Endothelial cell of umbilical vein (primary cell): ENCODE measurements at regions not wholly inside any gene's neighbourhood (a gene's known extent, or its start where the extent isn't known, plus 50 kb on each side); places are given as distances from the start of the nearest gene placed in this dataset.

Source experiments
- BruUV-seq: library from RNA; stranded (reverse); fragments of 400-500 nt; replicated peaks from 2 replicates; lab custom pipeline; 2021; lab: Mats Ljungman, UMichigan
- CTCF ChIA-PET: fragments of 300-600, 350-600 bp; sonication (Branson Sonifier 250); formaldehyde crosslinking; loops from one replicate; lab custom pipeline; 2021; ENCODE audit warnings: antibody characterized with exemption, inconsistent platforms; lab: Charles Lee
- POLR2A ChIA-PET: fragments of 300-600, 350-600 bp; sonication (Branson Sonifier 250); formaldehyde crosslinking; loops from one replicate; lab custom pipeline; 2021; ENCODE audit warnings: antibody characterized with exemption, inconsistent platforms; lab: Charles Lee
- DNase-seq: peaks from one replicate; pipeline ENCODE4 v3.0.0-alpha.2; 2011; ENCODE audit warnings: low read depth, low spot score
- FAIRE-seq: peaks from 2 replicates; lab custom pipeline; 2011; peaks lifted over from hg19 to GRCh38; lab: Jason Lieb, UNC
- H2AFZ ChIP-seq: 2 replicates; pipeline ENCODE4 v1.6.0; 2012; ENCODE audit warnings: low read depth, low read length, control low read depth, inconsistent platforms
- H3K27ac ChIP-seq: 2 replicates; pipeline ENCODE4 v1.5.1; 2011; ENCODE audit warnings: low read depth, mild to moderate bottlenecking, control low read depth, low read length, moderate library complexity; ENCODE audit not compliant: insufficient read depth
- H3K27me3 ChIP-seq, 2 experiments: 2 replicates each; pipeline versions ENCODE4 v1.6.0 to v1.6.1; 2011; ENCODE audit warnings: low read length in 2 of 2, mixed read lengths in 1 of 2; ENCODE audit not compliant: control insufficient read depth in 2 of 2, insufficient read depth in 2 of 2
- H3K36me3 ChIP-seq, 2 experiments: 2 replicates in 1 of 2; 3 replicates in 1 of 2; pipeline ENCODE4 v1.5.1; 2011; ENCODE audit warnings: low read length in 2 of 2, mild to moderate bottlenecking in 1 of 2, moderate library complexity in 1 of 2; ENCODE audit not compliant: control insufficient read depth in 2 of 2, insufficient read depth in 2 of 2; ENCODE audit errors: extremely low read depth in 1 of 2
- H3K4me1 ChIP-seq: 3 replicates; pipeline ENCODE4 v1.5.1; 2011; ENCODE audit warnings: mild to moderate bottlenecking, low read length; ENCODE audit not compliant: control insufficient read depth, insufficient read depth; ENCODE audit errors: extremely low read depth
- H3K4me2 ChIP-seq: 2 replicates; pipeline ENCODE4 v1.6.1; 2011; ENCODE audit warnings: low read length, control low read depth, mixed read lengths; ENCODE audit not compliant: insufficient read depth
- H3K4me3 ChIP-seq, 3 experiments: fragments of 200-600 bp in 1 of 3; sonication (generic), shearing (Covaris generic) in 1 of 3; replicated peaks in 1 of 3; 2 replicates each; pipeline ENCODE4 v1.5.1; 2011 to 2016; ENCODE audit warnings: control low read depth in 3 of 3, low read length in 3 of 3, mild to moderate bottlenecking in 2 of 3, inconsistent platforms in 1 of 3, low read depth in 1 of 3, moderate library complexity in 1 of 3; ENCODE audit not compliant: insufficient read depth in 1 of 3
- H3K79me2 ChIP-seq: 2 replicates; pipeline ENCODE4 v1.6.0; 2012; ENCODE audit warnings: low read length, inconsistent platforms; ENCODE audit not compliant: control insufficient read depth, insufficient read depth
- H3K9ac ChIP-seq: replicated peaks from 2 replicates; pipeline ENCODE3; 2011; ENCODE audit warnings: low read length, control low read depth; ENCODE audit not compliant: insufficient read depth; ENCODE audit errors: extremely low read depth
- H3K9me1 ChIP-seq: replicated peaks from 3 replicates; pipeline ENCODE4 v1.6.0; 2011; ENCODE audit warnings: mild to moderate bottlenecking, low read length; ENCODE audit not compliant: control insufficient read depth, insufficient read depth; ENCODE audit errors: extremely low read depth
- H3K9me3 ChIP-seq: replicated peaks from 2 replicates; pipeline ENCODE4 v1.5.1; 2012; ENCODE audit warnings: low read length, inconsistent platforms; ENCODE audit not compliant: control insufficient read depth, insufficient read depth
- H4K20me1 ChIP-seq: replicated peaks from 2 replicates; pipeline ENCODE3; 2011; ENCODE audit warnings: mild to moderate bottlenecking, low read length; ENCODE audit not compliant: control insufficient read depth, insufficient read depth; ENCODE audit errors: extremely low read depth
- JUN ChIP-seq: IDR thresholded peaks from 2 replicates; pipeline ENCODE4 v1.6.1; 2011; ENCODE audit warnings: borderline replicate concordance, low read depth; ENCODE audit not compliant: insufficient read length, insufficient read depth
- MYC ChIP-seq: IDR thresholded peaks from one replicate; pipeline ENCODE4 v1.6.1; 2011; ENCODE audit warnings: mild to moderate bottlenecking, low read depth, low read length
- POLR2AphosphoS5 ChIP-seq: IDR thresholded peaks from 2 replicates; pipeline ENCODE4 v1.6.1; 2012; ENCODE audit warnings: low read depth, mild to moderate bottlenecking, control low read depth, low read length, moderate library complexity; ENCODE audit not compliant: insufficient read depth
- dilution Hi-C: fragments of 300-500 bp; cut with MboI; formaldehyde crosslinking; loops from one replicate; pipeline ENCODE4 v1.15.0; 2019; ENCODE audit warnings: low sequenced_read_pairs; ENCODE audit not compliant: extremely low pct_ligation_motif_present
- intact Hi-C: fragments of 100-400 bp; cut with micrococcal nuclease; formaldehyde crosslinking; loops from one replicate; pipeline ENCODE4 v1.10.0; 2022

DNA sequence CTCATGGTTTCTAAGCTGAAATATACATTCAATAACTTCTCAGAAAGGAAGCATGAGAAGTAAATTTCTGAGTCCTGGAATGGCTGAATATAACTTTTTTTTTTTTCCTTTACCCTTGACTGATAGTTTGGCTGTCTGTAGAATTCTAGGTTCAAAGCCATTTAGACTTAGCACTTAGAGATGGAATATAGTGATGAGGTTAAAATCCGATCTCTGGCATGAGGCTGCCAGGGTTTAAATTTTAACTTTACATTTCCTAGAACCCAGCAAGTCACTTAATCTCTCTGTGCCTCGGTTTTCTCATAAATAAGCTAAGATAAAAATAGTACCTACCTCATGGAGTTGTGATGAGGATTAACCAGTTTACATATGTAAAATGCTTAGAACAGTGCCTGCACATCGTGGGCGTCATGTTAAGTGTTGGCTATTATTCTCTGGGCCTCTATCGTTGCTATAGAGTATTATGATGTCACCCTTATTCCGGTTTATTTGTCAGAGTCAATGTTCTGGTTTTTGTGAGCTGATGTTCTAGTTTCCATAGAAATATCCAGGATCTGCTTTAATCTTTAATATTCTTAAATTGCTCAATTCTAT is 199.8 kb upstream of the TLE3 start:
- POLR2A ChIA-PET, result no interaction called here
- H3K9me3 ChIP-seq, result no peaks in the 10 kb centered on the region
- no peaks in the 10 kb centered on the region for H3K36me3 ChIP-seq
- no peak overlapping the region for H2AFZ ChIP-seq
- H3K27me3 ChIP-seq, result peaks cover 0 to 2% of the 10 kb centered on the region in 2 experiments
- CTCF ChIA-PET, result interaction anchor here (0.7 kb wide), 1 partner anchor 9 kb away, joined by 3 read pairs; no protein-coding TSS in a partner anchor
- no peaks in the 10 kb centered on the region for H4K20me1 ChIP-seq
- no peak overlapping the region for H3K4me2 ChIP-seq
- FAIRE-seq (no peak), DNase-seq (no peak)
- no peaks in the 10 kb centered on the region for H3K4me1 ChIP-seq
- no peak overlapping the region for H3K9ac ChIP-seq
- no TSS peak for BruUV-seq
- intact Hi-C loops (no loop called here), dilution Hi-C loops (no loop called here)
- no peaks in the 10 kb centered on the region for H3K79me2 ChIP-seq
- no peak overlapping the region for H3K4me3 ChIP-seq
- H3K9me1 ChIP-seq, result no peaks in the 10 kb centered on the region
- no peak for TF ChIP-seq MYC
- TF ChIP-seq JUN, result no peak
- H3K27ac ChIP-seq, result no peak overlapping the region

DNA sequence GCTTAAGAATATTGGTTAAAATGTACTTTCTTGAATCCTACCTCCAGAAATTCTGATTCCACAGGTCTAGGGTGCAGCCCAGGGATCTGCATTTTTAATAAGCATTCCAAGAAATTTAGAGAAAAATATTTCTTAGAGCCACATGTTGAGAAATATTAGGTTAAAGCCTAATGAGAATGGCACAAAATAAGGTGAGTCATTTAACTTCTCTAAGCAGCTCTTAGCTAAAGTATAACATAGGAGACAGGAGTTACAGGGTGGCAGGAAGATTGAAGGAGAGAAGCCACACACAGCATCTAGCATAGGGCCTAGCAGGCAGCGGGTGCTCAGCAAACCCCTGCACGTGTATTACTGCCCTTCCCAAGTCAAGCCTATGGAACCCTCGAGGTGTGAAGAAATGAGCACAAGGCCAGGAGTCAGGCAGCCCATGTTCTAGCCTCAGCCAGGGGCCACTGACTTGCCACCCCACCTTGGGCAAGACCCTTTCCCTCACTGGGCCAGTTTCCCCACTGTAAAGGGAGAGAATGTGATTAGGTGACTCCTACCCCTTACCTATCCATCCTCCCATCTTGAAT is 197.1 kb upstream of the TLE3 start:
- Histone ChIP-seq H3K27ac (no peak overlapping the region), H4K20me1 (no peaks in the 10 kb centered on the region), H3K27me3 (peaks cover 0 to 5% of the 10 kb centered on the region in 2 experiments), H3K79me2 (no peaks in the 10 kb centered on the region), H3K4me1 (no peaks in the 10 kb centered on the region), H3K4me2 (no peak overlapping the region), H3K9me3 (no peaks in the 10 kb centered on the region), H3K4me3 (no peak overlapping the region), H3K36me3 (no peaks in the 10 kb centered on the region), H3K9ac (no peak overlapping the region), H2AFZ (no peak overlapping the region), H3K9me1 (no peaks in the 10 kb centered on the region)
- ChIA-PET POLR2A (no interaction called here), CTCF (no interaction called here)
- no TSS peak for BruUV-seq
- no peak for FAIRE-seq
- no peak for DNase-seq
- no peak for TF ChIP-seq MYC
- no peak for TF ChIP-seq POLR2AphosphoS5
- dilution Hi-C loops (no loop called here), intact Hi-C loops (no loop called here)
